Activated naive CD4-positive, alpha-beta T cell treated with anti-CD3 and anti-CD28 coated beads, Interleukin-2, amount 50 U/mL, for 24 hours (primary cell): ENCODE measurements at regions not wholly inside any gene's neighbourhood (a gene's known extent, or its start where the extent isn't known, plus 50 kb on each side); places are given as distances from the start of the nearest gene placed in this dataset.

Source experiments
- H3K27ac Mint-ChIP-seq: one replicate; pipeline ENCODE4 v1.8.0; 2021; ENCODE audit warnings: mild to moderate bottlenecking, mixed read lengths
- H3K27me3 Mint-ChIP-seq: one replicate; pipeline ENCODE4 v1.8.0; 2021; ENCODE audit warnings: mixed read lengths
- H3K36me3 Mint-ChIP-seq: one replicate; pipeline ENCODE4 v1.8.0; 2021; ENCODE audit warnings: mixed read lengths
- H3K4me1 Mint-ChIP-seq: one replicate; pipeline ENCODE4 v1.8.0; 2021; ENCODE audit warnings: mixed read lengths
- H3K4me3 Mint-ChIP-seq: one replicate; pipeline ENCODE4 v1.8.0; 2021; ENCODE audit warnings: mild to moderate bottlenecking, mixed read lengths
- H3K9me3 Mint-ChIP-seq: one replicate; pipeline ENCODE4 v1.8.0; 2021; ENCODE audit warnings: mixed read lengths

DNA sequence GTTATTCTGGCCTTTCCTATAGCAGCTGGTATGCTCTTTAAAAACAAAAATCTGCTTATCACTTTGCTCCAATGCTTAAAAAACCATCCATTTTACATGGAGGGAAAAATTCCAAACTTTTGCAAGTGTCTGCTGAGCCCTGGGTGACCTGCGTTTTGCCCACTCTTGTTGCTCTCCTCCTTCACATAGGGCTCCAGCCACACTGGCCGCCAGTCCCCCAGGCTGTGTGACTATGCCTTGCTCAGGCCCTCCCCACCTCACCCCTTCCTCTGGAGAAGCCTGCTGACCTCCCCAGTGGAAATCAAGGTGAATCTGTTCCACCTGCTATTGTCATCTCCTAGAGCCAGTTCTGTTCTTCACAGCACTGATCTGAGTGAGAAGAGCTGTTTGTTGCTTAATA is 126.9 kb downstream of the SLC25A47 start:
- H3K9me3 Mint-ChIP-seq: no peaks in the 10 kb centered on the region
- no peaks in the 10 kb centered on the region for H3K27me3 Mint-ChIP-seq
- no peak overlapping the region for H3K27ac Mint-ChIP-seq
- peaks cover 10% of the 10 kb centered on the region for H3K36me3 Mint-ChIP-seq
- no peak overlapping the region for H3K4me3 Mint-ChIP-seq
- H3K4me1 Mint-ChIP-seq: peaks cover 7% of the 10 kb centered on the region

DNA sequence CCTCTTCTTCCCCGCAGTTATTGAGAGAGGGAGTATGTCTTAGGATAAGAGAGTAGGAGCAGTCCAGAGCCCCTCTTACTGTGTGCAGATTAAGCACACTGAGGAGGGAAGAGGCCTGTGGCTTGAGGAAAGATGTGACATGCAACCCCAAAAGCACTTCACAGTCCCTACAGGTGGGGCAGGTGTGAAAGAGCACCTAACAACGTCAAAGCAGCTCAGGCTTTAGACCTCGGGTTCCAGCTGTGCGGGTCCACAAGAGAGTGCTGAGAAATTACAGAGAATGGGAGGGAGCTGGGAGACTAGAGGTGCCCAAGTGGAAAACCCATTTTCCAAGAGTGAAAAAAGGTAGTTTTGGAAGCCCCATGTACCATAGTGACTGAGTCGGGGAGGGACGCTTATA is 127.6 kb downstream of the SLC25A47 start:
- Mint-ChIP-seq H3K4me1 (peaks cover 7% of the 10 kb centered on the region), H3K27ac (no peak overlapping the region), H3K4me3 (no peak overlapping the region), H3K36me3 (peaks cover 12% of the 10 kb centered on the region), H3K9me3 (no peaks in the 10 kb centered on the region), H3K27me3 (no peaks in the 10 kb centered on the region)

DNA sequence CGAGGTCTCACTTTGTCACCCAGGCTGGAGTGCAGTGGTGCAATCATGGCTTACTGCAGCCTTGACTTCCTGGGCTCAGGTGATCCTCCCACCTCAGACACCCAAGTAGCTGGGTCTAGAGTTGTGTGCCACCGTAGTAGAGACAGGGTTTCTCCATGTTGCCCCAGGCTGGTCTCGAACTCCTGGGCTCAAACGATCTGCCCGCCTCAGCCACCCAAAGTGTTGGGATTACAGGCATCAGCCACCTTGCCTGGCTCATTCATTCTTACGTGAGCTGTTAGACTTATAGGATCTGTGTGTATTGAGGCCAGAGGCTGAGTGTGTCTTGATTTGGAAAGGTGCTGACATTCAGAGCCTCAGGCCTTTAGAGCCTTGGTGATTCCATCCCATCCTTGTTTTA is 128.1 kb downstream of the SLC25A47 start:
- Mint-ChIP-seq H3K4me1 (peaks cover 7% of the 10 kb centered on the region), H3K36me3 (peaks cover 12% of the 10 kb centered on the region), H3K27ac (no peak overlapping the region), H3K27me3 (no peaks in the 10 kb centered on the region), H3K4me3 (no peak overlapping the region), H3K9me3 (no peaks in the 10 kb centered on the region)

DNA sequence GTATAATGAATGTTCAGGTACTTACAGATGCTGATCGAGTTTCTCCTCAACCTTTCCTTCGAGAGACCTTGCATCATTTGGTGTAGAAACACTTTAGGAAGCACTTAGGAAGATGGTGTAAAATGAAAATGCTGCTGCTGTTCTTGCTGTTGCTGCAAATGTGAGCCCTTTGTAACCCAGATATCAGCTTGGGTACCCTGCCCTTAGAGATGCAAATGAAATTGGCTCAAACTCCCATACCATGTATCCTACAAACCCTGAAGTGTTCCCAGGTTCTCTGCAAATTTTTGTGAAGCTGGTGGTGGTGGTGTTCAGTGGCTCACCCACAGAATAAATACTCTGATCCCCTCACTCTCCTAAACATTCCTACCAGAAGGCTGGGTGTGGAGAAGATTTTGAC is 130.8 kb downstream of the SLC25A47 start:
- H3K4me1 Mint-ChIP-seq: no peaks in the 10 kb centered on the region
- no peaks in the 10 kb centered on the region for H3K27me3 Mint-ChIP-seq

DNA sequence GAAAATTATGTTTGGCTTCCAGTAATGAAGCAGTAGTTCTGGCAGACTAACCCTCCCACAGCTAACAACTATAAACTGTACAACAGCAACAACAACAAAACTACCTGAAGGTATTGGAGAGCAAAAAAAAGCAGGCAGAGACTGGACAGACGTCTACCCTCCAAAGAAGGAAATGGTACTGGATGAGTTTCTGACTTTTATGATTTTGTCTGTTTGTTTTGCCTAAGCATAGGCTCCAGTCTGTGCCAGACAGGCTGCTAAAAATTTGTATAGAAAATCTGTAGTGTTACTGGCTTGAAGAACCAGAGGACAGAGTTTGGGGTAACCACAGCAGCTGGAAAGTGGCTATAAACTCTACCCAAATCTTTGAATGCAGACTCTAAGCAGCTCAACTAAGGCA is 131.3 kb downstream of the SLC25A47 start:
- H3K36me3 Mint-ChIP-seq: peaks cover 8% of the 10 kb centered on the region
- H3K9me3 Mint-ChIP-seq: no peaks in the 10 kb centered on the region
- H3K27ac Mint-ChIP-seq: no peak overlapping the region
- no peaks in the 10 kb centered on the region for H3K4me1 Mint-ChIP-seq
- H3K4me3 Mint-ChIP-seq: no peak overlapping the region
- H3K27me3 Mint-ChIP-seq: no peaks in the 10 kb centered on the region

More for the DNA sequence above, 130.8 kb downstream of the SLC25A47 start:
- Mint-ChIP-seq H3K36me3 (peaks cover 8% of the 10 kb centered on the region), H3K9me3 (no peaks in the 10 kb centered on the region), H3K4me3 (no peak overlapping the region), H3K27ac (no peak overlapping the region)

DNA sequence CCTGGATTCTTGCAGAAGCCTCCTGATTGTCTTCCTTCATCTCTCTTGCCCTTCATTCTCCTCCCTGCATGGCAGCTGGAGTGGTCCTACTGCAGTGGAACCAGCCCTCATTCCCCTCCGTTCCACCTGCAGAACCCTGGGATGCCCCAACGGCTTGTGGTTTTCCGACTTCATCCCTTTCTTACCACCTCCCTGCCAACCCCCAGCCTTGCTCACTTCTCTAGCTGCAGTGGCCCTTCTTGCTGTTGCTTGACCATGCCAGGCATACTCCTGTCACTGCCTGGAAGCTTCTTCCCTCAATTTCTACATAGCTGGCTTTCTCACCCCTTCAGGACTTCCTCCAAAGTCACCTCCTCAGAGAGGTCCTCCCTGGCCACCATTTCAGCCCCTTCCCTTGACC is 123.3 kb downstream of the BEGAIN start:
- Mint-ChIP-seq H3K27me3 (no peaks in the 10 kb centered on the region), H3K36me3 (peaks cover 6% of the 10 kb centered on the region)

DNA sequence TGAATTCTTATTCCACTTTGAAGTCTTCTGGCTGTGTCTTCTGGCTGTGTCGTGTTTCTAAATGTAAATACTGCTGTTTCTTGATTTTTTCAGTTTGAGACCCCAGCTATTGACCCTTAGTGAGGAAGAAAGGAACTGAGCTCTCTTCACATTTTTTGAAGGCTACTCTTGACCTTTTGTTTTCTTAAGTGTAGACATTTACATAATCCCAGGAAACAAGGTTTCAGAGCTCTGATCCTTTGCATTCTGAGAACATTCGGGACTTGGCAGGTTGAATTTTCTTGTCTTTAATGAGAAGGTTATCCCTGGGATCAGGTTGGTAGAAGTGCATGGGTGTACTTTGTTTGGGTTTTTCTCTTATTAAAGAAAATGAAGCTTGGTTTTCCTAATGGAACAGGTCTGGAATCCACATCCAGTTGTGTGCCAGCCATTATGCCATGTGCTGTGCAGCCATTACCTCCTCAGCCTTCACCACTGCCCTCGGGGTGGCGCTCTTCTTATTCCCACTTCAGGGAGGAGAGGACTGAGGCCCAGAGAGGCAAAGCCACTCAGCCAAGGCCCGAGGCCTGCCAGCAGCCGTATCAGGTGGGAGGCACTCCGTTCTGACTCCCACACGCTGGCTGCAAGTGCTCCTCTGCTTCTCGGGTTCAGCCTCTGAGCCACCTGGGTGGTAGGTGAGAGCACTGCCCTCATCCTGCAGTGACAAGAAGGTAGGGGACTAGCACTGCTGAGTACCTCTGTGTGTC is 120.9 kb downstream of the BEGAIN start:
- no peaks in the 10 kb centered on the region for H3K27me3 Mint-ChIP-seq
- H3K4me3 Mint-ChIP-seq: no peak overlapping the region
- no peak overlapping the region for H3K27ac Mint-ChIP-seq
- peaks cover 7% of the 10 kb centered on the region for H3K36me3 Mint-ChIP-seq
- H3K4me1 Mint-ChIP-seq: no peaks in the 10 kb centered on the region
- no peaks in the 10 kb centered on the region for H3K9me3 Mint-ChIP-seq

More for the DNA sequence above, 123.3 kb downstream of the BEGAIN start:
- no peak overlapping the region for H3K27ac Mint-ChIP-seq
- H3K4me3 Mint-ChIP-seq: no peak overlapping the region
- no peaks in the 10 kb centered on the region for H3K9me3 Mint-ChIP-seq
- no peaks in the 10 kb centered on the region for H3K4me1 Mint-ChIP-seq

DNA sequence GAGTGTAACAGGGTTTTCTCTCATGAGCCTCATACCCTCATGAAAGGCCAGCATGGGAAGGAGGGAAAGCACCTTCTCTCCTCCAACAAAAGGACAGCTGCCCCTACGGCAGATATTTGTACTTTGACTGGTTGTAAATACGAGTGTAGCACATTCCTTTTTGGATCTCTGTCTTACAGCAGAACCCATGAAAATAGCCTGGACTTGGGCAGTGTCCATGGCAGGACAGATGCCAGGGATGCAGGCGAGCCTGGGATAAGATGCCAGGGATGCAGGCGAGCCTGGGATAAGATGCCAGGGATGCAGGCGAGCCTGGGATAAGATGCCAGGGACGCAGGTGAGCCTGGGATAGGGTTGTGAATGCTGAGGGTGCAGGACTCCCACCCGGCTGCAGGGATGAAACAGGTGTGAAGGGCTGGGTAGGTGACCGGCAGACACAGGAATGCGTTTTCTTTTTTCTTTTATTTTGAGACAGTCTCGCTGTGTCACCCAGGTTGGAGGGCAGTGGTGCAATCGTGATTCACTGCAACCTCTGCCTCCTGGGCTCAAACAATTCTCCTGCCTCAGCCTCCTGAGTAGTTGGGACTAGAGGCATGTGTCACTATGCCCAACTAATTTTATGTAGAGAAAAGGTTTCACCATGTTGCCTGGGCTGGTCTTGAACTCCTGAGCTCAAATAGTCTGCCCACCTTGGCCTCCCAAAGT is 120.0 kb downstream of the BEGAIN start:
- Mint-ChIP-seq H3K4me1 (no peaks in the 10 kb centered on the region), H3K27me3 (no peaks in the 10 kb centered on the region), H3K36me3 (peaks cover 8% of the 10 kb centered on the region), H3K27ac (no peak overlapping the region), H3K9me3 (no peaks in the 10 kb centered on the region), H3K4me3 (no peak overlapping the region)

DNA sequence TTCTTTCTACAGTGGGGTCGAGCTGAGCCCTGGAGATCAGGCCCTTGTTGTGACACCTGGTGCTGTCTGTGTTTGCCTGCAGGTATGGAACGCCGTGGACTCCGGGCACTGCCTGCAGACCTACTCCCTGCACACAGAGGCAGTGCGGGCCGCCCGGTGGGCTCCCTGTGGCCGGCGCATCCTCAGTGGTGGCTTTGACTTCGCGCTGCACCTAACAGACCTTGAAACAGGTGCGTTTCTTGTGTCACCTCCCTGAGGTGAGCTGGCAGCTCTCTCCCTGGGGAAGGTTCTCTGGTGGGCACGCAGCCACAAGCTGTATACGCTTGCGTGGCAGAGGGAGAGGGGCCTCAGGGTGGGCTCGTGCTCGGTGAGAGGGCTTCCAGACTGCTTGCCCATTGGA is 119.3 kb downstream of the BEGAIN start:
- H3K4me3 Mint-ChIP-seq: no peak overlapping the region
- no peak overlapping the region for H3K27ac Mint-ChIP-seq
- peaks cover 9% of the 10 kb centered on the region for H3K36me3 Mint-ChIP-seq
- no peaks in the 10 kb centered on the region for H3K27me3 Mint-ChIP-seq
- H3K4me1 Mint-ChIP-seq: no peaks in the 10 kb centered on the region
- no peaks in the 10 kb centered on the region for H3K9me3 Mint-ChIP-seq

DNA sequence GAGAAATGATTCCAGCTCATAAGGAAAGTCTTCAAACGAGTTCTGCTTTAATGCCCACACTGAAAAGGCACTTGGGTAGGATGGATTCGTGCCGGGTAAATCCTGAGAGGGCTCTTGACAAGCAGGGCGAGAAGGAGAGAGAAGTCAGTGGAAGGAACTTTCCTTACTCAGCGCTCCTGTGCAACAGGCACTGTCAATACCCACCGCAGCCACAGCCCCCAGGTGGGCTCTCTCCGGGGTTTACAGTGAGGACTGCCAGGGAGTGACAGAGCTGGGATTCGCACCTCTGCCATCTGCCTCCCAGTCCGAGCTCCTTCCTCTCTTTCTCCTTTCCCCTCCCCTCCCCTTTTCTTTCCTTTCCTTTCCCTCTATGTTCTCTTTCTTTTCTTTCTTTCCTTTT is 118.7 kb downstream of the BEGAIN start:
- Mint-ChIP-seq H3K36me3 (peaks cover 12% of the 10 kb centered on the region), H3K27ac (no peak overlapping the region)

DNA sequence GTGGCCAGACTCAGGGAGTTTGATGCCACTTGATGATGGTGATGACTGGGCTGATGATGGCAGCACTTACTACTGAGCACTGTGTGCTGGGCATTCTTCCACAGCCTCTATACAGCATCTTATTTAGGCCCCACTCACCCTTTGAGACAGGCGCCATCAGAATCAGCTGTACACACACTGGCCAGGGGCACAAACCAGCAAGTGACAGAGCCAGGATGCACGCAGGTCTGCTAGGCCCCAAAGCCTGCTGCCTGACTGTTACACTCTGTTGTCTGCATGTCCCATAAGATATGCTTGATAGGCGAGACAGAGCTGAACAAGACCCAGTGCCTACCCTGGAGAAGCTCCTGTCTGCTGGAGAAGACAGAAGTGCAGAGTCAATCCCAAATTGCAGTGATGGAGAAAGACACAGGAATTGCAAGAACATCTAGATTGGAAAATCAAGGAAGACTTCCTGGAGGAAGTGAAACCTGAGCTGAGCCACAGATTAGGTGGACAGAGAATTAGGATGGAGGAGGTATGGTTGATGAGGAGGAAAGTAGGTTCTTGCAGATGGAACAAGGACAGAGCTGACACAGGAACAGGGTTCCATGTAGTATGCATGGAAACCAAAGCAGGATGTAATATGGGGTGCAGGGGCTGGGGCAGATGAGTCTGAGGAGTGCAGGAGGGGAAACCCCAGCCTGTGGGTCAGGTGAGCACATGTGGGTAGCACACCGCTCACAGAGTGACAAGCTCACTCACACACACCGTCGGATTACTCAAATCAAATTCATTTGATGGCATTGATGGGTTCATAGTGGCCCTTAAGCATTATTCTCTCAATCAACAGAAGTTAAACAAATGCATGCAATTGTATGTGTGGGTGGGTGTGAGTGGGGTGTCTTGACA is 117.3 kb downstream of the BEGAIN start:
- no peaks in the 10 kb centered on the region for H3K9me3 Mint-ChIP-seq
- no peaks in the 10 kb centered on the region for H3K4me1 Mint-ChIP-seq
- H3K4me3 Mint-ChIP-seq: no peak overlapping the region
- peaks cover 7% of the 10 kb centered on the region for H3K36me3 Mint-ChIP-seq
- H3K27me3 Mint-ChIP-seq: no peaks in the 10 kb centered on the region
- H3K27ac Mint-ChIP-seq: no peak overlapping the region

More for the DNA sequence above, 118.7 kb downstream of the BEGAIN start:
- no peaks in the 10 kb centered on the region for H3K27me3 Mint-ChIP-seq
- no peak overlapping the region for H3K4me3 Mint-ChIP-seq
- H3K4me1 Mint-ChIP-seq: no peaks in the 10 kb centered on the region
- no peaks in the 10 kb centered on the region for H3K9me3 Mint-ChIP-seq

DNA sequence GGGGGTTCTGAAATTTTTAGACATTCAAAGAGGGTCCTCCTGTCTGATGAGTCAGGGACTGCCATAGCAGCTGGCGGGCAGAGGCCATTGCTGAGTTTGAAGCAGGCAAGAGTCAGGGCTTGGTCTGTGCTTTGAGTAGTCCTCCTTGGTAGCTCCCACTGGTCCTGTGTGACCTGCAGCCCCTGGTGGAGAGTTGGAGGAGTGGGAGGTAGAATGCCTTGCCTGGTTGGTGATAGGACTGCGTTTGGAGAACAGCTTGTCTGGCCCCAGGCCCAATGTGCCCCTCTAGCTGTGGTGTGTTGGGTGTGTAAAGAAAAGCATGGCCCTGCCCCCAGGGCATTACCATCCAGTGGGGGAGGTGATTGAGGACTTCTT is 116.7 kb downstream of the BEGAIN start:
- Mint-ChIP-seq H3K27me3 (no peaks in the 10 kb centered on the region), H3K27ac (no peak overlapping the region), H3K9me3 (no peaks in the 10 kb centered on the region), H3K4me3 (no peak overlapping the region), H3K36me3 (peaks cover 7% of the 10 kb centered on the region), H3K4me1 (no peaks in the 10 kb centered on the region)

DNA sequence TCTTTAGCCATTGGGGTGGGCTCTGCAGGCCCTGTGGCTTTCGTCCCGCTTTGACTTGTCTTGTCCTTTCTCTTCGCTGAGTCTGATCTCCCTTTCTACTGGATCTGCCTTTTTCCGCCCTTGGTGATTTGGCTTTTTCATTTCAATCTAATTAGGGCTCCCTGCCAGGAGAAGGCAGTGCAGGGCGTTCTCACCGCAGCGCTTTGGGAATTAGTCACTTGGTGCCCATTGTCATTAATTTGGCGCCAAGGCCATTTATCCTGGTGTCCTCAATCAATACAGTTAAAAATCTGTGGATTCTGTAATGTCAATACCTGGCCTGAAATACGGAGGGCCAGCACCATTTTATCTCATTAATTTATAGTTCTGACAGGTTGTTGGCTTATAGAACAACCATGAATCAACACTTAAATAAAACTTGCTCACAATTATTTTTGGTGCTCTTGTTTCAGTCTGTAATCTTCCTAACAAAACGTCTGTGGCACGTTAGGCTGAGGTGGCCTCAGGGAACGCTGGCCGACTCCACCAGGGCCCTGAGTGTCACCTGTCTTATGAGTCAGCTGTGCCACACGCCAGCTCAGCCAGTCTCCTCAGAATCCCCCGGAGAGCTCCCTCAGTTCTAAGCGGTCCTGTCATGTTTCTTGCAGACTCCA is 115.7 kb downstream of the BEGAIN start:
- Mint-ChIP-seq H3K36me3 (peaks cover 7% of the 10 kb centered on the region), H3K4me1 (no peaks in the 10 kb centered on the region), H3K27me3 (no peaks in the 10 kb centered on the region), H3K9me3 (no peaks in the 10 kb centered on the region), H3K4me3 (no peak overlapping the region), H3K27ac (no peak overlapping the region)

DNA sequence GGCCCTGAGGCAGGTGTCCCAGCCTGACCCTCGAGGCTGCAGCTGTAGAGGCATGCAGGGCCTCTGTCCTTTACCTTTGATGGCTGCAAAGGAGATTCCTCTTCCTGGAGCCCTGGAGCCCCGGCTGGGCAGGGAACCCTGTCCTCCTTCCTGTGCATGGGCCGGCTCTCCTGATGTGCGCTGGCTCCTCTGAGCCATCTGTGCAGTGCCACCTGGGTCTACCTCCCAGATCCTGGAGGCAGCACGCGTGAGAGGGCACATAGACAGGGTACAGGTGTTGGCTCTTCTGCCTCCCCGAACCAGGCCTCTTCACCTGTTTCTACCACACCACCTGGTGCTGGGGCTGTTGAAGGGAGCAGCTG is 115.1 kb downstream of the BEGAIN start:
- Mint-ChIP-seq H3K36me3 (peaks cover 7% of the 10 kb centered on the region), H3K27me3 (no peaks in the 10 kb centered on the region), H3K27ac (no peak overlapping the region), H3K4me1 (no peaks in the 10 kb centered on the region), H3K4me3 (no peak overlapping the region), H3K9me3 (no peaks in the 10 kb centered on the region)

DNA sequence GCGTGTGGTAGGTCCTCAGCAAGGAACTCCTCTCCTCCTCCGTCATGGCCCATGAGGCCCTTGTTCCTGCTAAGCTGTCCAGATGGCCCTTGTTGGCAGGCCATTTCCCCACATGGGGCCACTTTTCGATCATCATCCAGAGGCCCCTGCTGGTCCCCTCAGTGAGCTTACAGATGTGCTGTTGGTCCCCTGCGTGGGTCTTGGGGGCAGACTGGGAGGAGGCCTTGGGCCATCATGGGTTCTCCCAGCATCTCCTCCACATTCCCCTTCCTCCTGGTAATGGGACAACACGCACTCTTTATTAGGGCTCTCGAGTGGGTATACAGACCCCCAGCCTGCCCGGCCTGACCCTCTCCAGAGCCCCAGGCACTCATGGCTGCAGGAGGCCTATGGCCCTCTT is 114.7 kb downstream of the BEGAIN start:
- Mint-ChIP-seq H3K9me3 (no peaks in the 10 kb centered on the region), H3K27me3 (no peaks in the 10 kb centered on the region), H3K4me1 (no peaks in the 10 kb centered on the region), H3K27ac (no peak overlapping the region), H3K4me3 (no peak overlapping the region), H3K36me3 (peaks cover 7% of the 10 kb centered on the region)
